ENCODE measurements at regions not wholly inside any gene's neighbourhood (a gene's known extent, or its start where the extent isn't known, plus 50 kb on each side); places are given as distances from the start of the nearest gene placed in this dataset.

GRCh38 chr3:194910414-194910984 is 224.8 kb downstream of the FAM43A start:
- Histone ChIP-seq H2BK120ac (ENCODE audit: low read depth, low read length, poor library complexity, severe bottlenecking) (no peak overlapping the region), H3K18ac (ENCODE audit: insufficient read length, low read depth, low read length) (no peak overlapping the region), H2BK12ac (ENCODE audit: insufficient read length, low read depth, low read length) (no peak overlapping the region), H2BK5ac (ENCODE audit: insufficient read length, low read length) (no peak overlapping the region), H3K23ac (ENCODE audit: insufficient read length, low read depth, low read length) (no peak overlapping the region), H4K5ac (ENCODE audit: insufficient read length, low read depth, low read length) (no peak overlapping the region), H3K14ac (ENCODE audit: insufficient read depth, low read length) (no peak overlapping the region), H3K79me1 (ENCODE audit: insufficient read depth, low read depth, low read length, poor library complexity, severe bottlenecking) (no peaks in the 10 kb centered on the region), H2AK5ac (ENCODE audit: insufficient read length, low read length) (no peak overlapping the region), H3K4me2 (ENCODE audit: insufficient read depth, insufficient read length, low read length) (no peak overlapping the region), H2AFZ (ENCODE audit: low read length) (no peak overlapping the region), H4K8ac (replicated peaks; ENCODE audit: insufficient read length, low read depth, low read length) (no peak overlapping the region), H3K27me3 (ENCODE audit: insufficient read depth, low read length) (no peaks in the 10 kb centered on the region), H3K4me1 (ENCODE audit: insufficient read depth, low read length) (no peaks in the 10 kb centered on the region), H3K9me3 (ENCODE audit: control insufficient read depth, low read depth, low read length) (no peaks in the 10 kb centered on the region), H3K23me2 (ENCODE audit: insufficient read length, low read depth, low read length, poor library complexity, severe bottlenecking) (no peaks in the 10 kb centered on the region), H2BK15ac (ENCODE audit: low read depth, low read length) (no peak overlapping the region), H3T11ph (ENCODE audit: low read length) (no peak overlapping the region), H3K79me2 (ENCODE audit: insufficient read depth, low read length) (no peaks in the 10 kb centered on the region), H2BK20ac (ENCODE audit: low read depth, low read length, poor library complexity, severe bottlenecking) (no peak overlapping the region), H3K56ac (ENCODE audit: insufficient read length, low read depth, low read length) (no peak overlapping the region), H4K91ac (ENCODE audit: insufficient read length, low read depth, low read length) (no peak overlapping the region), H4K20me1 (ENCODE audit: control insufficient read depth, insufficient read depth, insufficient read length) (no peaks in the 10 kb centered on the region), H3K9ac (ENCODE audit: extremely low read depth, insufficient read length, low read length) (no peak overlapping the region), H3K27ac (ENCODE audit: insufficient read length, low read depth, low read length) (no peak overlapping the region), H3K4ac (ENCODE audit: low read depth, low read length) (no peak overlapping the region)
- Mint-ChIP-seq H3K27ac (no peak overlapping the region), H3K36me3 (ENCODE audit: insufficient read depth in 1 of 3, low read depth in 3 of 3) (no peaks in the 10 kb centered on the region), H3K27me3 (ENCODE audit: low read depth) (peaks cover 13% of the 10 kb centered on the region; the same call in 1 of the 2 replicates), H3K4me1 (no peaks in the 10 kb centered on the region), H3K4me3 (no peak overlapping the region), H3K9me3 (0 out of 5 replicates have a peak, but pooled peaks cover 0 to 2% of the 10 kb centered on the region in 2 experiments)
- no peak for DNase-seq
- TF ChIP-seq CTCF (conservative IDR thresholded peaks at IDR 0.05), result no peak
- WGBS (ENCODE audit: extremely low coverage, insufficient read length, low lambda C conversion rate), result no CpG with 5 or more reads among the region's 7 CpGs
